AG04449 (cell line): ENCODE measurements at regions not wholly inside any gene's neighbourhood (a gene's known extent, or its start where the extent isn't known, plus 50 kb on each side); places are given as distances from the start of the nearest gene placed in this dataset.

Source experiments
- CTCF ChIA-PET: fragments of 350-600 bp; formaldehyde crosslinking; extraction: SDS; loops from one replicate; lab custom pipeline; 2021; ENCODE audit warnings: antibody characterized with exemption; lab: Yijun Ruan, JAX
- POLR2A ChIA-PET: fragments of 400-600, 350-600 bp; formaldehyde crosslinking; extraction: SDS; loops from one replicate; lab custom pipeline; 2020; ENCODE audit warnings: antibody characterized with exemption, inconsistent platforms; lab: Yijun Ruan, JAX
- DNase-seq: peaks from one replicate; pipeline ENCODE4 v3.0.0-alpha.2; 2010; ENCODE audit warnings: low read depth, low spot score
- H3K4me3 ChIP-seq: 2 replicates; pipeline ENCODE4 v1.5.1; 2011; ENCODE audit warnings: low read depth, mild to moderate bottlenecking, control low read depth, low read length
- CTCF ChIP-seq: IDR thresholded peaks from one replicate; pipeline ENCODE4 v1.5.1; 2011; ENCODE audit warnings: mild to moderate bottlenecking, moderate library complexity, low read length, control low read depth, inconsistent platforms; ENCODE audit not compliant: insufficient read depth; ENCODE audit errors: missing control alignments

GRCh38 chr18:40939656-40940515 lies 1015.1 kb upstream of the PIK3C3 start:
- no peak for DNase-seq
- no peak overlapping the region for H3K4me3 ChIP-seq
- ChIA-PET POLR2A (no interaction called here), CTCF (interaction anchor here (0.9 kb wide), 1 partner anchor 451 kb away, joined by 3 read pairs; no protein-coding TSS in a partner anchor)
- no peak for TF ChIP-seq CTCF

- POLR2A ChIA-PET: no interaction called here
- no peak overlapping the region for H3K4me3 ChIP-seq
- CTCF ChIA-PET: no interaction called here
- DNase-seq: no peak
- no peak for TF ChIP-seq CTCF
These were observed 1016.4 kb upstream of the PIK3C3 start for GRCh38 chr18:40938615-40939014.

- ChIA-PET CTCF (interaction anchor here (1.1 kb wide), 1 partner anchor 16 kb away, joined by 3 read pairs; no protein-coding TSS in a partner anchor), POLR2A (no interaction called here)
- no peak for DNase-seq
- H3K4me3 ChIP-seq: no peak overlapping the region
- TF ChIP-seq CTCF: no peak
These were observed 1017.6 kb upstream of the PIK3C3 start for GRCh38 chr18:40937386-40937785.

- CTCF ChIA-PET: interaction anchor here (1.2 to 1.7 kb wide), 4 partner anchors 9 to 456 kb away, joined by 3 to 6 read pairs (median 4); no protein-coding TSS in a partner anchor
- no peak overlapping the region for H3K4me3 ChIP-seq
- DNase-seq: no peak
- TF ChIP-seq CTCF: no peak
- POLR2A ChIA-PET: no interaction called here
These were observed 1019.6 kb upstream of the PIK3C3 start for GRCh38 chr18:40935423-40935822.

GRCh38 chr18:40932862-40933261 lies 1022.2 kb upstream of the PIK3C3 start:
- DNase-seq: no peak
- ChIA-PET CTCF (interaction anchor here (0.6 kb wide), 1 partner anchor 12 kb away, joined by 3 read pairs; no protein-coding TSS in a partner anchor), POLR2A (no interaction called here)
- no peak overlapping the region for H3K4me3 ChIP-seq
- TF ChIP-seq CTCF: no peak

- POLR2A ChIA-PET: no interaction called here
- CTCF ChIA-PET: interaction anchor here (1.1 to 1.3 kb wide), 2 partner anchors 8 to 11 kb away, joined by 4 to 5 read pairs; no protein-coding TSS in a partner anchor
- H3K4me3 ChIP-seq: no peak overlapping the region
- no peak for DNase-seq
- TF ChIP-seq CTCF: no peak
These were observed 1024.7 kb upstream of the PIK3C3 start for GRCh38 chr18:40930211-40930882.
